ENCODE measurements at regions not wholly inside any gene's neighbourhood (a gene's known extent, or its start where the extent isn't known, plus 50 kb on each side); places are given as distances from the start of the nearest gene placed in this dataset.

DNA sequence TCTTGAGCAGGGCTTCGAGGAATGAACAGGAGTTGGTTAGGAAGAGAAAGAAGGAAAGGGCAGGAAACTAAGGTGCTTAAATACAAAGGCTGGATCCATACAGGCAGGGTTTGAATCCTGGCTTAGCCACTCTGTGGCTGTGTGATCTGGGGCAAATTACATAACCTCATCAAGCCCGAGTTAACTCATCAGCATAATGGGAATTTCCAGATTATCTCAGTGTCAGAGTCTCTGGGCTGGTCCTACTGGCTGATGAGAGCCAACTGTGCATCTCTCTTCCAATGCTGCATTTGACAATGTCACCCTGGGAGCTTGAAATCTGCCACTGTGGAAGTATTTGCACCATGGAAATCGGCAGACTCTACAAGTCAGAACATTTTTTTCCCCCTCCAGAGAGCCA is 83.8 kb upstream of the SLC6A6 start:
- peak; percentile 4 for DNase-seq

- DNase-seq = peak; percentile 62
Observed at GRCh38 chr3:14319654-14320182, 82.7 kb upstream of the SLC6A6 start.

- DNase-seq = no peak
Observed at GRCh38 chr3:14320219-14320618, 82.2 kb upstream of the SLC6A6 start.

DNA sequence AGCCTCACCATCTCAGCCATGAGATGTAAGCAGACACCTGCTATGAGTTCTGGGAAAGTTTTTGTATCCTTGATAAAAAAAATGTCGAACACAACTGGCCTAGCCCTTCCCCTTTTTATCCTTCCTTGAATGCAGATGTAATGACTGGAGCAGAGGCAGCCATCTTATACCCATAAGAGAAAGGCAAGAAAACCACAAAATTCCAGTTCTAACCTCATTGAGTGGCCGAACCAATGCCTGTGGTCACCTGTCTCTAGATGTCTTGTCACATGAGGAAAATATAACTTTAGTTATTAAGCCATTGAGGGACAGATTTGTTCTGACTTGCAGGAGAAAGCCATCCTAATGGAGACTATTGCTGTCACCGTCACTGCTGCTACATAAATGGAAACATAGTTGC is 80.4 kb upstream of the SLC6A6 start:
- DNase-seq = no peak

- DNase-seq = no peak
Observed at GRCh38 chr3:14322667-14323295, 79.6 kb upstream of the SLC6A6 start.

GRCh38 chr3:14323401-14324223 is 78.8 kb upstream of the SLC6A6 start:
- DNase-seq = no peak

- no peak for DNase-seq
Observed at GRCh38 chr3:14324224-14324944, 78.0 kb upstream of the SLC6A6 start.

DNA sequence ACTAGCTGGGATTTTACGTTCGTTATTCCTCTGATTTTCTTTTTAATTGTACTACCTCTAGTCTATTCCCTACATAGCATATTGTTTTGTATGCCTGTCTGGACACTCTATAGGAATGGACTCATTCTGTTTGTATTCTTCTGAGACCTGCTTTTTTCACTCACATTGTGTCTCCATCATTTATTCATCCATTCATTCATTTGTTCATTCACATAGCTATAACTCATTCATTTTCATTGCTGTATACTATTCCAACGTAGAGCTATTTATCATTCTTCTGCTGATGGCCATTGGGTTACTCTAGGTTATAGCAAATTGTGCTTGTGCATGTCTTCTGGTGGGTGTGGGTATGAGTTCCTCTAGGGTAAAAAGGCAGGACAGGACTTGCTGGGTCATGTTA is 74.0 kb upstream of the SLC6A6 start:
- no peak for DNase-seq

DNA sequence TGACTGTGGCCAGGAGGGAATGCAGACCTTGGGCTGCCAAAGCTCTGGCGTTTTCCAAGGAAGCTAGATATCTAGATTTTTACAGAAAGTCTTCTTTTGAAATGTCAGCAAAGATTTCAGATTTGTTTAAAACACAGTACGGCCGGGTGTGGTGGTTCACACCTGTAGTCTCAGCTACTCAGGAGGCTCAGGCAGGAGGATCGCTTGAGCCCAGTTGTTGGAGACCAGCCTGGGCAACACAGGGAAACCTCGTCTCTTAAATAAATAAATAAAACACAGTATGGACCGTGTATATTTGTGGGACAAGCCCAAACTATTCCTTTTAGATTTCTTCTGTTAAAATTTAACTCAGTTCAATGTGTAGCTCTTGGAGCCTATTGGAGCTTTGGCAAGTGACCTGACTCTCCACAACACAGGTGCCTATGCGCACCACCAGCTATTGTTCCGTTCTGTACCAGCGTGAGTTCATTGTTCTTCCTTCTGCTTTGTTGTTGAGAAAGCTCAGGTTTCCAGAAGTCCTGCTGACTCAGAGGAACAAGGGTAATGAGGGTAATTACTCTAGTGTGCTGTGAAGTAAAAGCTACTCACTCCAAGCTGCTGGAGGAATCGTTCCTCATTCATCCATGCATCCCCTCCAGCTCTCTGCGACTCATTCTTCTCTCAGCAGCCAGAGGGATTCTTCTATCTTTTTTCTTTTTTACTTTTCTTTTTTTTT is 73.1 kb upstream of the SLC6A6 start:
- no peak for DNase-seq

- no peak for DNase-seq
Observed at GRCh38 chr3:14329842-14330241, 72.6 kb upstream of the SLC6A6 start.

DNA sequence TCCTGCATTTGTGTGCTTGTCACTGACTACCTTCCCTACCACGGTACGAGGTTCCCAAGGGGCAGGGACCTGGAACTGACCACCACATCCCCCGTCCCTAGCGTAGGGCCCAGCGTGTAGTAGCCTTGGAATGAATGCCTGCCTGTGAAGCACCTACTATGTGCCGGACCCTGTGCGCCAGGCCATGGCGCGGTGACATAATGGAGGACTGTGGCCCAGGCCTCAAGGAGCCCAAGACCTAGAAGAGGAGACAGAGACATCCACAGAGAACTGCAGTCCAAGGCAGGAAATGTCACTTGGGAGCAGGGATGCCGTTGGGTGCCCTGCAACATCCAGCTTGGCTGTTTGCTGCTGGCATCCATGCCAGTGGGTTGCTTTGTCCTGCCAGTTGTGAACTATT is 71.9 kb upstream of the SLC6A6 start:
- no peak for DNase-seq

DNA sequence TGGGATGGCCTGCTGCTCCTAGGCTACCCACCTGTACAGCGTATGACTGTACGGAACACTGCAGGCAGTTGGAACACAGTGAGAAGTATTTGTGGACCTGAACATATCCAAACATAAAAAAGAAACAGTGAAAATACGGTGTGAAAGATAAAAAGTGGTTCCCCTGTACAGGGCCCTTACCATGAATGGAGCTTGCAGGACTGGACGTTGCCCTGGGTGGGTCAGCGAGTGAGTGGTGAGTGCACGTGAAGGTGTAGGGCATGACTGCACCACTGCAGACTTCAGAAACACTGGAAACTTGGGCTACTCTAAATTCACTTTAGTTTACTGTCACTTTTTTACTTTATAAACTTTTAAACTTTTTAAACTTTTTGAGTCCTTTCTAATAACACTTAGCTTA is 71.2 kb upstream of the SLC6A6 start:
- no peak for DNase-seq

DNA sequence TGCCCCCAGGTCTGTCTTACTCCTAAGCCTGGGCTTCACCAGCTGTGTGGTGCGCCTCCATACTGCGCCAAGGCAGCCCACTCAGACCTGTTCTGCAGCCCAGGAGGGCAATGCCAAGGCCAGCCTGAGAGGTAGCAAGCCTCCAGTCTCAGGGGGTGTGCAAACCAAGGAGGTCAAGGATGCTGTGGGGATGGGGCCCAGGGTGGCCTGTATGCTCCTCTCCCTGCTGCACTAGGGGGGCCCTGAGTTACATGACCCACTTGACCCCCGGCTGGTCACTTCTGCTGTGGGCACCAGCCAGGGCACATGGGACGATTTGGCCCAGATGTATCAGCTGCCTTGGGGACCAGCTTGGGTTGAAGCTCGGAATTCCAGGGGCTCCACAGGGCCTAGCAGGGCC is 70.0 kb upstream of the SLC6A6 start:
- DNase-seq = no peak

- no peak for DNase-seq
Observed at GRCh38 chr3:14333215-14333614, 69.2 kb upstream of the SLC6A6 start.

GRCh38 chr3:14333621-14334020 is 68.8 kb upstream of the SLC6A6 start:
- DNase-seq = no peak

DNA sequence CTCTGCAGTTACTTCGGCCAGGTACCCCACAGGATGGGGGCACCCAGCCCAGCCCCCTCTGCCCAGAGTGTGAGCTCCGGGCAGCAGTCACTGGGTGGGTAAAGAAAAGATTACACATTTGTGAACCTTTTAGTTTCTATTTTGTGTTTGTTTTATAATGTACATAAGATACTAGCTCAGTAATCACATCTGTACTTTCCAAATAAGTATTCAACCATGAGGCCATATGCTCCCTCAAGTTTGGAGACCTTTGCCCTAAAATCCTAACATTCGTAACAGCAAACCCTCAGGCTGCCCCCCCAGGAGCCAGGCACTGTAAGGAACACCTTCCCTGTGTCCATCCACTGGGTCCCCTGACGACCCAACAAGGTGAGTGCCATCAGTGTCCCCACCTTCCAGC is 68.3 kb upstream of the SLC6A6 start:
- DNase-seq = no peak

- DNase-seq = no peak
Observed at GRCh38 chr3:14334936-14335335, 67.5 kb upstream of the SLC6A6 start.

GRCh38 chr3:14335774-14336748 is 66.3 kb upstream of the SLC6A6 start:
- DNase-seq = no peak

- no peak for DNase-seq
Observed at GRCh38 chr3:14336749-14337598, 65.4 kb upstream of the SLC6A6 start.

- no peak for DNase-seq
Observed at GRCh38 chr3:14337828-14338227, 64.6 kb upstream of the SLC6A6 start.

DNA sequence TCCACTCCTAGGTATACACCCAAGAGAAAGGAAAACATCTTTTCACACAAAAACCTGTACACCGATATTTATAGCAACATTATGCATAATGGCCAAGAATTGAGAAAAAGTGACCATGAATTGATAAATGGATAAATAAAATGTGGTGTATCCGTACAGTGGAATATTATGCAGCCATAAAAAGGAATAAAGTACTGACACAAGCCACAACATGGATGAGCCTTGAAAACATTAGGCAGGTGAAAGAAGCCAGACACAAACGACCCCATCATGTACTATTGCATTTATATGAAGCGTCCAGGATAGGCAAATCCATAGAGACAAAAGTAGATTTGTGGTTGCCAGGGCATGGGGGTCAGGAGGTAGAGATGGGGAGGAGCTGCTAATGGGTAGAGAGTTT is 64.2 kb upstream of the SLC6A6 start:
- no peak for DNase-seq

Data from activated CD4-positive, alpha-beta T cell treated with anti-CD3 and anti-CD28 coated beads, Interleukin-2, Interleukin-6, amounts not matched to agents 100 ng/mL and 50 ng/mL, durations not matched to agents 16 hours and 8 hours (primary cell).